NT2/D1 (cell line): ENCODE measurements at regions not wholly inside any gene's neighbourhood (a gene's known extent, or its start where the extent isn't known, plus 50 kb on each side); places are given as distances from the start of the nearest gene placed in this dataset.

Experiments
- DNase-seq: peaks from one replicate; pipeline ENCODE4 v3.0.0-alpha.2; 2011; ENCODE audit warnings: low read depth, low spot score
- H3K27me3 ChIP-seq: 2 replicates; pipeline ENCODE4 v1.6.0; 2011; ENCODE audit warnings: mild to moderate bottlenecking; ENCODE audit not compliant: insufficient read length, insufficient read depth
- H3K36me3 ChIP-seq: 2 replicates; pipeline ENCODE4 v1.6.1; 2011; ENCODE audit warnings: mild to moderate bottlenecking, low read length, mixed read lengths; ENCODE audit not compliant: insufficient read depth, insufficient read length
- H3K4me1 ChIP-seq: 2 replicates; pipeline ENCODE4 v1.5.1; 2011; ENCODE audit not compliant: insufficient read depth, insufficient read length
- H3K4me3 ChIP-seq: 2 replicates; pipeline ENCODE4 v1.5.1; 2011; ENCODE audit warnings: low read depth; ENCODE audit not compliant: insufficient read length
- H3K9ac ChIP-seq: 2 replicates; pipeline ENCODE4 v1.6.0; 2011; ENCODE audit warnings: low read depth; ENCODE audit not compliant: insufficient read length
- H3K9me3 ChIP-seq: 2 replicates; pipeline ENCODE4 v1.5.1; 2011; ENCODE audit warnings: mild to moderate bottlenecking, low read length; ENCODE audit not compliant: insufficient read depth
- SUZ12 ChIP-seq: IDR thresholded peaks from 2 replicates; pipeline ENCODE4 v1.6.1; 2011; ENCODE audit not compliant: insufficient read length, insufficient read depth; ENCODE audit errors: extremely low read depth
- YY1 ChIP-seq: IDR thresholded peaks from 2 replicates; pipeline ENCODE4 v1.6.1; 2011; ENCODE audit not compliant: insufficient read length, insufficient read depth
- ZNF274 ChIP-seq: IDR thresholded peaks from 2 replicates; pipeline ENCODE4 v1.6.1; 2011; ENCODE audit warnings: mild to moderate bottlenecking, low read depth, low read length

DNA sequence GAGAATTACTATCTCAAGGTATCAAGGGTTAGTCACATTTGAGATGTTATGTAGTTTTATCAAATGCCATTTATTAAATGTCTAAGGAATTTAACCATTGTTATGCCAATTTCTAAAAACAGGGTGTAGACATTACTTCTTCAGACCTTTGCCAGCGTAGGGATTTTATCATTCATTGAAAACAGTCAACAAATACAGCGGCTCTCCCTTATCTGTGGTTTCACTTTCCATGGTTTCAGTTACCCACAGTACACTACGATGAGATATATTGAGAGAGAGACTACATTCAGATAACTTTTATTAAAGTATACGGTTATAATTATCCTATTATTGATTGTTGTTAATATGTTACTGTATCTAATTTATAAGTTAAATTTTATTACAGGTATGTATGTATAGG lies 234.7 kb downstream of the TMX3 start:
- H3K4me3 ChIP-seq = no peak overlapping the region

DNA sequence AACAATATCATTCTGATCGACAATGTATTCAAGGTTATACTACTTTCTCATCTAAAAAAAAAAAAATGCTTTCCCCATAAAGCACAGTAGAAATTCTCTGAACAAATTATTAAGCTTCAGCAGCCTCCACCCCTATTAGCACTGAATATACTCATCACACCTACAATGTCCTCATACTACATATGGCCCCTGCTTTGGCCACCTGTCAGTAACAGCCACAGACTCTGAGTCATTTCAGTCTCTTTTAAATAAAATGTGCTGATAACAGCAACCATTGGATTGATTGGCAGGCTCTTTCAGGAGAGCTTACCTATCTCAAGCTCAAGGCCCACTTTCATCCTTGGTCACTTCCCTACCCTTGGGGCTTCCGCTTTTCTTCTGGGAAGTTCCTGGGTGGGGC lies 236.7 kb downstream of the TMX3 start:
- H3K9ac ChIP-seq = no peak overlapping the region
- no peaks in the 10 kb centered on the region for H3K36me3 ChIP-seq
- no peaks in the 10 kb centered on the region for H3K27me3 ChIP-seq
- TF ChIP-seq SUZ12 (no peak), ZNF274 (no peak), YY1 (no peak)
- H3K4me3 ChIP-seq = no peak overlapping the region
- no peak for DNase-seq
- H3K4me1 ChIP-seq = no peaks in the 10 kb centered on the region
- H3K9me3 ChIP-seq = 0 out of 2 replicates have a peak, but pooled peaks cover 9% of the 10 kb centered on the region

More for the DNA sequence above, 234.7 kb downstream of the TMX3 start:
- Histone ChIP-seq H3K9ac (no peak overlapping the region), H3K9me3 (0 out of 2 replicates have a peak, but pooled peaks cover 9% of the 10 kb centered on the region), H3K27me3 (no peaks in the 10 kb centered on the region), H3K36me3 (no peaks in the 10 kb centered on the region), H3K4me1 (no peaks in the 10 kb centered on the region)
- no peak for DNase-seq
- TF ChIP-seq YY1 (no peak), ZNF274 (no peak), SUZ12 (no peak)

DNA sequence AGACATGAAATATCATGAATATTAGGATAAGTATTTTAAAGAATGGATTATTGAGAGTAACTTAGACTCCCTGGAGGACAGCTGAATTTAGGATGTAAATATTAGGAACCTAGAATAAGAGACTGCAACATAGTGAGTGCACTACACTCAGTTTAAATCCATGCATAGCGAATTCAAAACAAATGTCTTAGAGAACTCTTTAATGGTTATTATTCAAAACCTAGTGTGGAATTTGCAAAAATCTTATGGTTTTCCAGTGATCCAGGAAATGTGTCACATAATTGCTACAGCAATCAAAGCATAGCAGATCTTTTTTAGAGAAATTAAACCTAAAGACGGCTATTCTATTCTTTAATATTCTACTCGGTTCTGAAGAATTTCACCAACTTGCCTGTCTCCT lies 239.0 kb downstream of the TMX3 start:
- H3K36me3 ChIP-seq = no peaks in the 10 kb centered on the region
- H3K27me3 ChIP-seq = no peaks in the 10 kb centered on the region
- no peak for DNase-seq
- H3K9ac ChIP-seq = no peak overlapping the region
- TF ChIP-seq ZNF274 (no peak), SUZ12 (no peak), YY1 (no peak)
- no peaks in the 10 kb centered on the region for H3K4me1 ChIP-seq
- no peaks in the 10 kb centered on the region for H3K9me3 ChIP-seq
- H3K4me3 ChIP-seq = no peak overlapping the region

DNA sequence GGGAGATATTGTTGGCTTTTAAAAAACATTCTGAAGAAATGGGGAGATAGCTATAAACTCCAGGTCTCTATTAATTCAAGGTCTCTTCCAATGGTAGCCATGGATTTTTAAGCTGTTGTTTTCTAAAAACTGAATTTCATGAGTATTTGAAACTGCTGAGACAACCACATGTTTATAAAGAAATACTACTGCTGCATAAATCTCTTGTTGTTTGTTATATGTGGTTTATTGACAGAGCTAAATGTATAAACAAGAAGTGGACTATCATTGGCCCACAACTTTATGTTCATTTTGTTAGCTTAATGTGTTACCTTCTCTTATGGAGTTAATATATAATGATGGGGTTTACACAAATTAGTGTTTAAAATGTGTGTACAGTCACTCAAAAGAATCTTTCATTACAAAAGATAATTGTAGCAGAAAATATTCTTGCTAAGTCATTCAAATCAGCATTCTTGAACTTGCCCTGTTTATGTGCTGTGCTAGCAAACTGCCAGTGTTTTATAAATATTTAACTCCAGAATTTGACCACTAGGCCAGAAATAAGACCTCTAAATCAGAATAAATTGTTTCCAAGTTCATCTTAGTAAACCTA lies 242.1 kb downstream of the TMX3 start:
- Histone ChIP-seq H3K9me3 (no peaks in the 10 kb centered on the region), H3K36me3 (no peaks in the 10 kb centered on the region), H3K9ac (no peak overlapping the region), H3K4me3 (no peak overlapping the region), H3K27me3 (no peaks in the 10 kb centered on the region), H3K4me1 (no peaks in the 10 kb centered on the region)
- DNase-seq = no peak
- TF ChIP-seq ZNF274 (no peak), YY1 (no peak)

DNA sequence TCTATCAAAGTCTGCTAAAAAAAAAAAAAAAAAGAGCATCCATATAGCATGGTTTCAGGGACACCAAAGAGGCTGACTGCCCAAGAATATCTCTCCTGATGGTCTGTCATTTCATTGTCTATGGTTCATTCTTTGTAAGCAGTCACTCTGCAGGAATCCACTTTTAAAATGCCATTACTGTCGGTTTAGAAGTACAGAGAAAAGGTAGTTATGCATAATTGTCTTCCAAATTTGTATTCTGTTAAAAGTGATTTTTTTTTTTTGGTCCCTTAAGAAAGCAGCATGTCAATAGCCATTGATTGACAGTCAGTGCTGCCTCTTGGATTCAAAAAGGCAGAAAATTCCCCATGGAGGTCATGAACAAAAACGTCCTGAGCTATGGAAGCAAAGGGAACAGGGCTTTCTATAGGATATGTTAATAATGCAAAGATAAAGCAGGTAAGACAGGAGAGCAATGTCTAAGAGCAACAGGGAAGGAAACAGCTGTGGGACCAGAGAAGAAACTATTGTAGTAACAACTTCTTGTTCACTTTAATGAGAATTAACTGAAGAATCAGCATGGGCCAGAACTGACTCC lies 245.8 kb downstream of the TMX3 start:
- Histone ChIP-seq H3K36me3 (no peaks in the 10 kb centered on the region), H3K9me3 (no peaks in the 10 kb centered on the region), H3K4me3 (no peak overlapping the region), H3K27me3 (no peaks in the 10 kb centered on the region), H3K4me1 (no peaks in the 10 kb centered on the region), H3K9ac (no peak overlapping the region)
- no peak for TF ChIP-seq SUZ12
- no peak for DNase-seq

DNA sequence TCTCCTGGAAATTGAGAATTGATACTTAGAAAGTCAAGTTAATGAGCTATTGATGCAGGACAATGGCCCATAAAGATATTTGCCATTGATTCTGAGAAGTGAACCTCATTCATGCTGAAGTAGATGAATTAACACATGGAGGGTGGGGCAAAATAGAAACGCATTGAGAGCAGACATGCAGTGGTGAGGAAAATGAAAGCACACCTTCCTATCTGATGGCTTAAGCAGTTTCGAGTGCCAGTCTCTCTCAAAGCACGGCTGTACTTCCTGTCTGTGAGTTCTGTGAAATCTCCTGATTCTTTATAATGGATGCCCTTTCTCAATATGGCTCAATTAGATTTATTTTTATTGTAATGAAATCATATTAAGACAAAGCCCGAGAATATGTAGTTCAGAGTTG lies 247.0 kb downstream of the TMX3 start:
- Histone ChIP-seq H3K9ac (no peak overlapping the region), H3K27me3 (no peaks in the 10 kb centered on the region), H3K36me3 (no peaks in the 10 kb centered on the region), H3K9me3 (no peaks in the 10 kb centered on the region), H3K4me1 (no peaks in the 10 kb centered on the region), H3K4me3 (no peak overlapping the region)
- no peak for DNase-seq
- TF ChIP-seq ZNF274 (no peak), YY1 (no peak), SUZ12 (no peak)

DNA sequence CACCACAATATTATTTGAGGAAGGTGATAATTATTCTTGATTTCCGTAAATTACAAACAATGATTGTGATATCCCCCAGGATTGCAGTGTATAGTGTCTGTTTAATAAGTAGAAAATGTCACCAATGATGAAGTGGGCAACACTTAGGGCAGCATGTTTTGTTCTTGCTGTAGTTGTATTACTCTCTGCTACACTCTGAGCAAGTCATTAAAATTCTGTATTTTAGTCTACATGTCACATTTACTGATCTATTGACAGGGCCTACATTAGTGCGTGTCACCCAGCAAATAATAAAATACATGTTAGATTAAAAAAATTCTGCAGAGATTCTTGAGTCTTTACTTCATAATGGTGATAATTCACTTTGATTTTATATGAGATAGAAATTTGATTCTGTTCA lies 247.6 kb downstream of the TMX3 start:
- Histone ChIP-seq H3K36me3 (no peaks in the 10 kb centered on the region), H3K27me3 (no peaks in the 10 kb centered on the region), H3K4me1 (no peaks in the 10 kb centered on the region), H3K9ac (no peak overlapping the region), H3K9me3 (no peaks in the 10 kb centered on the region), H3K4me3 (no peak overlapping the region)
- no peak for DNase-seq
- TF ChIP-seq ZNF274 = no peak
- no peak for TF ChIP-seq YY1
- no peak for TF ChIP-seq SUZ12
